ENCODE measurements at regions not wholly inside any gene's neighbourhood (a gene's known extent, or its start where the extent isn't known, plus 50 kb on each side); places are given as distances from the start of the nearest gene placed in this dataset.

- DNase-seq (ENCODE audit: low read depth, low spot score), result no peak
These were observed 51.0 kb upstream of the EGFLAM start for GRCh38 chr5:38207343-38207742.

DNA sequence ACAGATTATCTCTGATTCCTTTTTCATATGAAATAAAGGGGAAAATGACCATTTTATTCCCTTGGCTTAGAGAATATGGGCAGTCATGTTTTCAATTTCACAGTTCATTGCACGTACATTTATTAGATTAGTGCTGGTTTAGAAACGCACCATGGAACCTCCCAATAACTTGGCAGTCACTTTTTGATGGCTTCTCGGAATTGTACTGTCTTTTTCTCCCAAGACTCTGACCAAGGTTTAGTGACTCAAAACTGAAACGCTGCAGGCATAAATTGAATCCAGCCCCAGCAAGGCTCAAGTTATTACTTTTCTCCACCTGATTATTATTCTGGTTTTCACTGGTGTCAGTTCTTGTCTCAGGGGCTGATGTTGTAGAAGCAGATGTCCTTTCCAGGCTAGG is 55.6 kb upstream of the EGFLAM start:
- no peak for DNase-seq (ENCODE audit: low read depth, low spot score)

DNA sequence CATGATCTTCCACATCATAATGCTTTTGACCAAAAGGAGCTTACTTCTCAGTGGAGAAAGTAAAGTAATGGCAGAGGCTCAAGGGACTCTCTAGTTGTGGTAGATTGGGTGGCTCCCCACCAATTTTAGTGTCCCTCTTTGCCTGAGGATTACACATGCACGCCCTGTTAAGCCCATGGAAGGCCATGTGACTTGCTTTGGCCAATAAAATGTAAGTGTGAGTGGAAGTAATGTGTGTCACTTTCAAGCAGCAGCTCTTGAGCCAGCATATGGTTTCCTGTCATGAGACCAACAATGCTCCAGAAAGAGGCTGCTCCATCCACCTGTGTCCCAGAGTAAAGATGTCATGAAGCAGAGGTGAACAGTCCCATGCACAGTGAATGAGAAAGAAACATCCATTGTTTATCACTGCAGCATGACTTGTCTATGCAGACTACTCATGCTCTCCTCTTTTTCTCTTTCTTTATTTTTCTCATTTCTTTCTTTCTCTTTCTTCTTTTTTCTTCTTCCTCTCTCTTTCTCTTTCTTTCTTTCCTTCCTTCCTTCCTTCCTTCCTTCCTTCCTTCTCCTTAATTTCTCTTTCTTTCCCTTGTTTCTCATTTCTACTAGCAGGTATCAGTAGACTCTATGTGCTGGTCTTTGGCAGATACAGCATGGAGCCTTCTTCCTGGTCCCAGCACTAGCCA is 57.3 kb upstream of the EGFLAM start:
- DNase-seq (ENCODE audit: low read depth, low spot score), result no peak

DNA sequence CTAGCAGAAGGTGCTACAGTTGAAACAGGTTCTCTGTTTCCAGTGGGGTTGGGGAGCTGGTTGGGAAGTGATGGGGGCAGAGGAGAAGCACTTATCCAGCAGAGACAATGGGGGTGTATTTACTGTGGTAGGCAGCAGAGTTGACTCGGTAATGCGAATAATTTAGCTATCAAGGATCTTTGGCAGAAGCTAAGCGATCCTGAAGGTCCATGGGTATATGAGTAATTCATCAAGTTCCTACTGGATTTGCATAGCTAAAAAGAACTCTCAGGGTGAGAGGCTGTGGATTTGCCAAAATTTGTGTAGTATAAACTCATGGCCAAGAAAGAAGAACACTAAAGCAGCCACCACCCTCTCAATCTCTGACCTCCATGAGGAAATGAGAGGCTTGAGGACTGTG is 61.2 kb upstream of the EGFLAM start:
- DNase-seq (ENCODE audit: low read depth, low spot score), result no peak

DNA sequence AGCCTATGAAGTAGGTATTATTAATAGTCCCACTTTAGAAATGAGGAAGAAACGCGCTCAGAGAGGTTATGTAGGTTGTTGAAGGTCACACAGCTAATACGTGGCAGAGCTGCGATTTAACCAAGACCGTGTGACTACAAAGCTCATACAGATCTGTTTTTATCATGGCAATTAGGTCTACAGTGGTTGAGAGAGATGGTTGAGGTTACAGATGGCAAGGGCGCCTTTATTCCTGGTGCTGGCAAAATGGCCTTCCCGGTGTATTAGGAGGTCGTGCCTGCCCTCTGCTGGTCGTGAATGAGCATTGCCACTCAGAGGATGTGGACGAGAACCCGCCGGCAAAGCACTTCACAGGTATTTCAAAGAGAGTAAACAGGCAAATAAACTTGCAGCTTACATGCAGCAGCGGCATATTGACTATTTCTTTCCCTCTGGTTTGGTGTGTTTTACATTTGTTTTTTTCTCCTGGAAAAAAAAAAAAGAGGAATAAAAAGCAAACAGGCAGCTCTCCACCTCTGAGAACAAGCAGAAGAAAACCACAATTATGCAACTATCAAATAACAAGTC is 65.3 kb upstream of the EGFLAM start:
- peak; percentile 7 for DNase-seq (ENCODE audit: low read depth, low spot score)

DNA sequence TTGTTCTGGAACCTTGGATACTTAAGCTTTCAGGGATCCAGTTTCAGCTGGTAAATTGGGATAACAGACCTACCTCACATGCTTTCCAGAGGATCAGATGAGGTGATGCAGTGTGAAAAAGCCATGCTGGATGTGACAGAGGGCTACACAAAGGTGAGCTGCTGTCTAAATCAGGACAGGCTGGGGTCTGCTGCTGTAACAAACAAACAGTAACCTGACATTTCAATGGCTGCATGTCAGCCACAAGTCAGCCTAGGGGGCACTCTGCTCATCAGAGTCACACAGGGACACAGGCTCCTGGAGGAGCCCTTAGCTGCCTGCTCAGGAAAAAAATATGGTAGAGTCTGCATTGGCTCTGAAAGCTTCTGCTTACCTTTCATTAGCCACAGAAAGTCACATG is 66.7 kb upstream of the EGFLAM start:
- no peak for DNase-seq (ENCODE audit: low read depth, low spot score)

DNA sequence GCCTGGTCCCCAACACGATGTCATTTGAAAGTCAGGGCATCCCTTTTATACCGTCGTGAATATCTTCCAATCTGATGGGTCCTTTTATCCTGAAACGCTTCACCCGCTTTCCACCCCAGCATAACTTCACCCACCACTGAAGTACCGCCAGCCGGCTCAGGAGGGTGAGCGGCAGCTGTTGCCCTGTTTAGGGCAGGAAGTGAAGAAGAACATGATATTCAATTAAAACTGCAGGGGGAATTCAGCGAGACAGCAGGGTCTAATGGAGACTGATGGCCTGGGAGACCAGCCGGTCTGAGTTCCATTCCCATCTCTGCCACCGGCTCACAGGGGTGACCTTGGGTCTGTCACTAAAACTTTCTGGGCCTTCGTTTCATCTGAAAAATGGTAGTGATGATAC is 68.2 kb upstream of the EGFLAM start:
- DNase-seq (ENCODE audit: low read depth, low spot score), result no peak

DNA sequence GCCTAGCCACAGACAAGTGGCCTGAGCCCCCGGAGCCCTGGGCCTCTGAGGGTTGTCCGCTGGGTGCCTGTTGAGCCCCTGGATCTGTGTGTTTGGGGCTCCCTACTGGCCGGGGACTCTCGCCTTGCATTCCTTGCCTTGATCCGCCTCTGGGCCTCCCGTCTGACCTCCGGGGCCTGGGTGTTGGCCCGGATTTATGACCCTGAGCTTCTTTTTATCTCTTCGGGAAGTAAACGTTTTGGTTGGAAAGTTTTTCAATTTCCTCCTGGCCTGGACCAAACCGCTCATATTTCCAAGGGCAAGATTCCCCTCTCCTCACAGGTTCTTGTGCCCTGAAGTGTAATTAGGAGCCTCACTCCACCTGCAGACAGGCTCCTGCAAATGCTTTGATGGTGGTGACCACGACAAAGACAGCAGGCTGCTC is 69.3 kb upstream of the EGFLAM start:
- DNase-seq (ENCODE audit: low read depth, low spot score), result no peak

GRCh38 chr5:38188591-38188990 is 69.8 kb upstream of the EGFLAM start:
- DNase-seq (ENCODE audit: low read depth, low spot score), result no peak

DNA sequence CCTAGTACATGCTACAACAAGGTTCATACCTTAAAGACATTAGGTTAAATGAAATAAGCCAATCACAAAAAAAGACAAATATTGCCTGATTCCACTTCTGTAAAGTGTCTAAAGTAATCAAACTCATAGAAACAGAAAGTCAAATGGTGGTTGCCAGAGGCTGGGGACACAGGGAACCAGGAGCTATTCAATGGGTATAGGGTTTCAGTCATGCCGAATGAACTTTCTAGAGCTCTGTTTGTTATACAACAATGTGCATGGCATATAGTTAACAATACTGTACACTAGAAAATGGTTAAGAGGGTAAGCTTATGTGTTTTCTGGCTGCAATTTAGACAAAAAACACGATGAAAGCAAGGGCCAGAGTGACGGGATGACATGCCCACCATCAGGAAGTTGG is 70.8 kb upstream of the EGFLAM start:
- no peak for DNase-seq (ENCODE audit: low read depth, low spot score)

GRCh38 chr5:38184627-38185026 is 73.7 kb upstream of the EGFLAM start:
- DNase-seq (ENCODE audit: low read depth, low spot score), result no peak

GRCh38 chr5:38182991-38183390 is 75.4 kb upstream of the EGFLAM start:
- DNase-seq (ENCODE audit: low read depth, low spot score), result no peak

DNA sequence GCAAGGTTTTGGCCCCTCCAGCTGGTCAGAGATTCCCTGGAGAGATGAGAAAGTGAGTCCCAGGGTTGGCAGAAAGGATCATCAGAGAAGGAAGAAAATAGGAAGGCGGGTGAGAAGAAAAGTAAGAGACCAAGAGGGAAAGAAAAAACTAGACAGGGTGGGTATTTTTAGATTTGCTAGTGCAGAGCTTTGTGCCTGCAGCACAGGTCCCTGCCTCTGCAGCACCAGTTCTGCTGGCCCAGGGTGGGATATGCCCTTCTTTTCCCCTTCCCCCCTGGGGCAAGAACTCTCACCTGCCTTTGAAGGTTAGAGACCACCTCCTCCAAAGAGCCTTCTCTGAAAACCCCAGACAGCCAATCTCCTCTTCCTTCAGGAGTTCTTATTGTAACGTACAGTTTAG is 90.3 kb upstream of the EGFLAM start:
- DNase-seq (ENCODE audit: low read depth, low spot score), result no peak

- no peak for DNase-seq (ENCODE audit: low read depth, low spot score)
These were observed 90.8 kb upstream of the EGFLAM start for GRCh38 chr5:38167562-38167996.

GRCh38 chr5:38166832-38167231 is 91.5 kb upstream of the EGFLAM start:
- DNase-seq (ENCODE audit: low read depth, low spot score), result no peak

GRCh38 chr5:38165435-38165834 is 92.9 kb upstream of the EGFLAM start:
- DNase-seq (ENCODE audit: low read depth, low spot score), result no peak

DNA sequence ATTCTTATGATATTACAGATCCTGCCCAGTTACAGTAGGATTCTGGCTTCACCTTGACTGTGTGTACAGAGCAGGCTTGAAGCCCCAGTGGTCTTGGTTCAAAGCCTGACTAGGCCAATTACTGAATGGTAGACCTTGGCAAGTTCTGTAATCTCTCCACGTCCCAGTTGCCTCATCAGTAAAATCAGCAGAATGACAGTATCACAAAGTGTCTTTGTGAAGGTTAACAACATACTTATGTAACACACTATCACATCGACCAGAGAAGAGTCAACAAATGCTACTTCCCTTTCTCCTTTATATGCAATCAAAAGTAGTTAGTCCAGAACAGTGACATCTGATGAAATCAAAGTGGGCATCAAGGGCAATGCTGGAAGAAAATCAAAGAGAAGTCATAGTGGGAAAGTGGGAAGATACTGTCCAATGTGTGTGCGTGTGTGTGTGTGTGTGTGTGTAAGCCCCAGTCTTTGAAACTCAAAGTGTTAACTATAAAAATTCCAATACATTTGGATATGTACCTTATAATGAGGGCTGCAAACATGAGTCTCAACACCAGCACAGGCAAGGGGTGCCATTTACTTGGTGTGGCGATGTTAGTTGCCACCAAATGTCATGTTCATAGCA is 93.5 kb upstream of the EGFLAM start:
- DNase-seq (ENCODE audit: low read depth, low spot score), result no peak

DNA sequence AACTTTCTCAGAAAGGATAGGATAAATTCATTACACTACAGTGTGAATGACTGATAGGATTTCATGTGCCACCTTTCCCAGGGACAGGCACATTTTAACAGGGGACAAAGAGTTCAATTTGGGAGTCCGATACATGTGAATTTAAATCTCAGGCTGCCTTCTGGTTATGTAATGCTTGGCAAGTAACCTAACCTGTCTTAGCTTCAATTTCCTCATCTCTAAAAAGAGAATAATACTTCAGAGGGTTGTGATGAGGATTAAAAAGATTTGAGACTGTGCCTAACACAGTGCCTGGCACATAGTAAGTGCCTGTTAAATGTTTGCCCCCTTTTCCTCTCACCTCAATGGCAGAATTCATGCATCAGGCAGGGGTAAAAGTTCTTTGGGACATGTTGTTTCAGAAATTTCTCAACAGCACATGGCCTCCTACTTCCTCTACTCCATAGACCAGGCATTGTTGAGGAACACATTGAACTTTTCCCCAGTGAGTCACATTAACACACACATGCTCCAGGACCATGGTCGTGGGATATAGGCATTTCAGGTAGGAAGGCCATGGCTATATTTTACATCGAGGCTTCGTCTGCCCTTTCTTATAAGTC is 94.6 kb upstream of the EGFLAM start:
- no peak for DNase-seq (ENCODE audit: low read depth, low spot score)

- DNase-seq (ENCODE audit: low read depth, low spot score), result no peak
These were observed 95.7 kb upstream of the EGFLAM start for GRCh38 chr5:38162625-38163024.

DNA sequence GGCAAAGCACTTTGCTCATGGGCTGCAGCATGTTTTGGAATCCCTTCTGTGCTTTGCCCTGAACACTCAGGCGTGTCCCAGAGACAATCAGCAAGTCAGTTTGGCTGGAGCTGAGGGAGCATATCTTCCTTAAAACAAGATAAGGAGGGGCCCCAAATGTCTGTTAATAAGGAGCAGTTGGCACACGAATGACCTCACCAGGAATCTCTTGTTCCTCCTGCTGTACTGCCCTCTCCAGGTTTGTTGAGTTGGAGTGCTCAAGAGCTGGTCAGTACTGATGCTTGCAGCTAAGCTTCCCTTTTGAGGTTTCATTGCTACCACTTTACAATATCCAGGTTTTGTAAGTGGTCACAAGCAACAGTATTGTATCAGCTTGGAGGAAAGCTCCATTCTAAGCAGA is 101.3 kb upstream of the EGFLAM start:
- no peak for DNase-seq (ENCODE audit: low read depth, low spot score)

DNA sequence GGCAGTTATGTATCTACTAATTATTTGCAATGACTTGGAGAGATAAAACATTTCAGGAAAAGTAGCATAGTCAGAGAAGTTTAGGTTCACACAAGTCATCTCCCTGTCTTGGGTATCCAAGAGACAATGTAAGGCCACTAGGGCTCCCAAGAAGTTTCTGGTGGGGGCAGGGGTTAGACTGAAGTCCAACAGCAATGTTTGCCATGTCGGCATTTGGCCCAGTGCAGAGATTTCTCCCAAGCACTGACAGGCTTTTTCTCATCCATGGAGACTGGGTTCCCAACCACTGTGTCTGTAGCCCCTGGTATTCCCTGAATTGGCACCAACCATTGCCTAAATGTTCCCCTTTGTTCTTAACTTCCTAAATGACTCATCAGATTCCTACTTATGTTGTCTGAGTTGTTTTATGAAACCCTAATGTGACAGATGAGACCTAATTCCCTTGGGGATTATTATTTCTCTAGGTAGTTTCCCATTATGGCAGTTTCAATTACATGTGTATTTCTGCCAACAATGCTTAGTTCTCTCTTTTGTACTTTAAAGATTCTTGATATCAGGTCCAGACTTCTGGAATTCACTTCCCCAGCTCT is 103.6 kb upstream of the EGFLAM start:
- no peak for DNase-seq (ENCODE audit: low read depth, low spot score)

DNA sequence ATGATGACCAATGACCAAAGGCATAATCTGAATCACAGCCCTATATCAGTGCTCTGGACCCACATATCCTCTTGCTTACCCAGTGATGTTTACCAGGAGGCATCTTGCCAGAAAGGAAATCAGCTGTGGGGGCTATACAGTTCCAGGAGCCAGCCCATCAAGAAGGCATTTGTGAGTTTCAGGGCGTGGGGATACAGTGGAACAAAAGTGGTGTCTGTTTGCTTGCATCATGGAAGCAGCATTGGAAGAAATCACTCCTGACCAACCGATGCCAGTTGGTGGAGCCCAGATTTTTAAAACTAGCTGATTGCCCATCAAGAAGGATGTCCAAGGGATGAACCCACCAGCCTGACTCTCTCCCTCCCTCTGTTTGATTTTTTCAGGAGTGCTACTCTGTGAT is 106.5 kb upstream of the EGFLAM start:
- no peak for DNase-seq (ENCODE audit: low read depth, low spot score)
